ENCODE measurements at regions not wholly inside any gene's neighbourhood (a gene's known extent, or its start where the extent isn't known, plus 50 kb on each side); places are given as distances from the start of the nearest gene placed in this dataset.
"Not testable (repeated sequence)": the region's sequence is repeated elsewhere in the genome, so short reads cannot be mapped to it uniquely, and the experiment has no call there.

GRCh38 chr18:27541293-27541692 lies 356.2 kb upstream of the CHST9 start:
- H3K9me3 Mint-ChIP-seq (ENCODE audit: low read depth) = peaks cover 3% of the 10 kb centered on the region
- TF ChIP-seq CTCF (IDR thresholded peaks at IDR 0.05; ENCODE audit: unreplicated experiment) = no peak
- no peak overlapping the region for H3K27ac Mint-ChIP-seq
- no peak overlapping the region for H3K4me3 Mint-ChIP-seq (ENCODE audit: low read depth)
- peaks cover 7% of the 10 kb centered on the region for H3K27me3 Mint-ChIP-seq
- no peak for DNase-seq (ENCODE audit: low spot score, unreplicated experiment)
- no peaks in the 10 kb centered on the region for H3K36me3 Mint-ChIP-seq (ENCODE audit: insufficient read depth)
- H3K4me1 Mint-ChIP-seq (ENCODE audit: low read depth) = peaks cover 13% of the 10 kb centered on the region

GRCh38 chr18:27540111-27540510 lies 355.0 kb upstream of the CHST9 start:
- Mint-ChIP-seq H3K36me3 (ENCODE audit: insufficient read depth) (no peaks in the 10 kb centered on the region), H3K9me3 (ENCODE audit: low read depth) (no peaks in the 10 kb centered on the region), H3K27ac (no peak overlapping the region), H3K4me1 (ENCODE audit: low read depth) (peaks cover 13% of the 10 kb centered on the region), H3K4me3 (ENCODE audit: low read depth) (no peak overlapping the region), H3K27me3 (peaks cover 7% of the 10 kb centered on the region)
- TF ChIP-seq CTCF (IDR thresholded peaks at IDR 0.05; ENCODE audit: unreplicated experiment) = no peak
- no peak for DNase-seq (ENCODE audit: low spot score, unreplicated experiment)

- DNase-seq (ENCODE audit: low spot score, unreplicated experiment) = no peak
- Mint-ChIP-seq H3K27me3 (no peaks in the 10 kb centered on the region), H3K4me3 (ENCODE audit: low read depth) (no peak overlapping the region), H3K9me3 (ENCODE audit: low read depth) (peaks cover 15% of the 10 kb centered on the region), H3K4me1 (ENCODE audit: low read depth) (no peaks in the 10 kb centered on the region), H3K27ac (no peak overlapping the region), H3K36me3 (ENCODE audit: insufficient read depth) (peaks cover 2% of the 10 kb centered on the region)
- no peak for TF ChIP-seq CTCF (IDR thresholded peaks at IDR 0.05; ENCODE audit: unreplicated experiment)
Measured at GRCh38 chr18:27528925-27529521, 343.9 kb upstream of the CHST9 start.

- no peak for TF ChIP-seq CTCF (IDR thresholded peaks at IDR 0.05; ENCODE audit: unreplicated experiment)
- Mint-ChIP-seq H3K27ac (no peak overlapping the region), H3K36me3 (ENCODE audit: insufficient read depth) (peaks cover 2% of the 10 kb centered on the region), H3K4me3 (ENCODE audit: low read depth) (no peak overlapping the region), H3K9me3 (ENCODE audit: low read depth) (peaks cover 15% of the 10 kb centered on the region), H3K27me3 (no peaks in the 10 kb centered on the region), H3K4me1 (ENCODE audit: low read depth) (no peaks in the 10 kb centered on the region)
- no peak for DNase-seq (ENCODE audit: low spot score, unreplicated experiment)
Measured at GRCh38 chr18:27527856-27528255, 342.7 kb upstream of the CHST9 start.

GRCh38 chr18:27520401-27520800 lies 335.3 kb upstream of the CHST9 start:
- no peak for DNase-seq (ENCODE audit: low spot score, unreplicated experiment)
- no peak for TF ChIP-seq CTCF (IDR thresholded peaks at IDR 0.05; ENCODE audit: unreplicated experiment)
- H3K27me3 Mint-ChIP-seq = no peaks in the 10 kb centered on the region
- no peak overlapping the region for H3K4me3 Mint-ChIP-seq (ENCODE audit: low read depth)
- no peaks in the 10 kb centered on the region for H3K36me3 Mint-ChIP-seq (ENCODE audit: insufficient read depth)
- H3K9me3 Mint-ChIP-seq (ENCODE audit: low read depth) = peaks cover 9% of the 10 kb centered on the region
- H3K27ac Mint-ChIP-seq = no peak overlapping the region
- no peaks in the 10 kb centered on the region for H3K4me1 Mint-ChIP-seq (ENCODE audit: low read depth)

GRCh38 chr18:27510036-27510633 lies 325.0 kb upstream of the CHST9 start:
- H3K27ac Mint-ChIP-seq; H3K36me3 Mint-ChIP-seq (ENCODE audit: insufficient read depth); H3K27me3 Mint-ChIP-seq; DNase-seq (ENCODE audit: low spot score, unreplicated experiment); H3K4me1 Mint-ChIP-seq (ENCODE audit: low read depth): not testable (repeated sequence)
- Mint-ChIP-seq H3K4me3 (ENCODE audit: low read depth) (peak overlapping the region; percentile 33), H3K9me3 (ENCODE audit: low read depth) (peaks cover 20% of the 10 kb centered on the region)
